Astrocyte of the spinal cord (primary cell): ENCODE measurements at regions not wholly inside any gene's neighbourhood (a gene's known extent, or its start where the extent isn't known, plus 50 kb on each side); places are given as distances from the start of the nearest gene placed in this dataset.
A peak's percentile ranks its signal among the peaks of the same experiment; 100 is the strongest.

ENCODE experiments used
- DNase-seq: peaks from one replicate; pipeline ENCODE4 v3.0.0; 2011; ENCODE audit warnings: low read depth, low spot score
- H3K4me3 ChIP-seq: 2 replicates; pipeline ENCODE4 v1.5.1; 2011; ENCODE audit warnings: low read depth, mild to moderate bottlenecking, low read length, moderate library complexity
- in situ Hi-C: cut with HindIII; loops from 2 replicates; pipeline ENCODE4 v1.10.0; 2017; ENCODE audit warnings: low sequenced_read_pairs
- TF ChIP-seq, protein P1 (sequence below): IDR thresholded peaks from 2 replicates; pipeline ENCODE4 v1.5.1; 2012; ENCODE audit warnings: low read depth, mild to moderate bottlenecking, low read length, inconsistent platforms

DNA sequence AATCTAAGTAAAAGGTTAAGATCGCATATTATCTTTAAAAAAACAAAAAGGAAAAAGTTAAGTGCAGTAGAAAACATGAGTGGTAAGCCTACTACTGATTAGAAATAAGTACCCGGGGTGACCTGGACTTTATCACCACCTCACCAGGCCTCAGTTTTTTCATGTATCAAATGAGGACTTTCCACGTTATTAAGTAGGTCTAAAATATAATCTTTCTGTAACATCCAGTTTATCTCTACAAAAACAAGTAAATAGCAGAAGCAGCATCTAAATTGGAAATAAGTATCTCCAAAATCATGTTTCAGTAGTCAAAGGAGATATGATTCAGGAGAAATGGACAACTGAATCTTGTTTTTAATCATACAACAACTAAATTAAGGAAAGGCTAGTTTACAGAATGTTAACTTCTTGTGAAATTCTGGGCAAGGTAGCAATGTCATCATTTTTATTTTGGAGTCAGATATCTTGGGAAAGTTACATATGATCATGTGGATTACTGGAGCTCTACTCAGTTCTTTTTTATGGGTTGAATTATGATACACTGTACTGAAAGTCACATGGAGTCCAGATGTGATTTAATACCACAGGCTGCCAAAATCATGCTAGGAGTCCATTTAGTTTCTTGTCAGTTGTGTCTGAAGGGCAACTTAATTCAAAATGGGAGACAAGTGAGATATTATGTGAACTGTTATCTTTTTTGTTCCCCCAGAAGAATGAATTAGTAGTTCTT lies 114.7 kb upstream of the PRL start:
- in situ Hi-C loops, result no loop called here
- DNase-seq, result peak; percentile 14
- TF ChIP-seq, protein P1, sequence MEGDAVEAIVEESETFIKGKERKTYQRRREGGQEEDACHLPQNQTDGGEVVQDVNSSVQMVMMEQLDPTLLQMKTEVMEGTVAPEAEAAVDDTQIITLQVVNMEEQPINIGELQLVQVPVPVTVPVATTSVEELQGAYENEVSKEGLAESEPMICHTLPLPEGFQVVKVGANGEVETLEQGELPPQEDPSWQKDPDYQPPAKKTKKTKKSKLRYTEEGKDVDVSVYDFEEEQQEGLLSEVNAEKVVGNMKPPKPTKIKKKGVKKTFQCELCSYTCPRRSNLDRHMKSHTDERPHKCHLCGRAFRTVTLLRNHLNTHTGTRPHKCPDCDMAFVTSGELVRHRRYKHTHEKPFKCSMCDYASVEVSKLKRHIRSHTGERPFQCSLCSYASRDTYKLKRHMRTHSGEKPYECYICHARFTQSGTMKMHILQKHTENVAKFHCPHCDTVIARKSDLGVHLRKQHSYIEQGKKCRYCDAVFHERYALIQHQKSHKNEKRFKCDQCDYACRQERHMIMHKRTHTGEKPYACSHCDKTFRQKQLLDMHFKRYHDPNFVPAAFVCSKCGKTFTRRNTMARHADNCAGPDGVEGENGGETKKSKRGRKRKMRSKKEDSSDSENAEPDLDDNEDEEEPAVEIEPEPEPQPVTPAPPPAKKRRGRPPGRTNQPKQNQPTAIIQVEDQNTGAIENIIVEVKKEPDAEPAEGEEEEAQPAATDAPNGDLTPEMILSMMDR, result no peak
- H3K4me3 ChIP-seq, result no peak overlapping the region

DNA sequence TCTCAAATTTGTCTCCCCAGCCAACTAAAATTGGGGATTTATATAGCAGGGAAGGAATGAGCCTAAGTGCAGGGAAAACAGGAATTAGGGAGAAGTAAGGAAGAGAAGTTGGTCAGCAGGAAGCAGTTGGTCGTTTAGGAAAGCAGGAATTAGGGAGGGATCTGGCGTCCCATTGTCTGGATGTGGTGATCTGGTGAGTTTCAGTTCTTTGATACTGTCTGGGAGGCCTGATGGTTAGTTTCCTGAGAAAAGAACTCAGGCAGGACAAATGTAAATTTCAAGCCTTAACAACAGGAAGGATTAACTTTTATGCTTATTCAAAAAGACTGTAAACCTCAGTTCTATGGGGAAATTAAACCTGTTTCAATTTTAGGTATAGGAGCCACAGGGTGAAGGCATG lies 116.2 kb upstream of the PRL start:
- no peak overlapping the region for H3K4me3 ChIP-seq
- in situ Hi-C loops, result no loop called here
- TF ChIP-seq, protein P1, result no peak
- no peak for DNase-seq

DNA sequence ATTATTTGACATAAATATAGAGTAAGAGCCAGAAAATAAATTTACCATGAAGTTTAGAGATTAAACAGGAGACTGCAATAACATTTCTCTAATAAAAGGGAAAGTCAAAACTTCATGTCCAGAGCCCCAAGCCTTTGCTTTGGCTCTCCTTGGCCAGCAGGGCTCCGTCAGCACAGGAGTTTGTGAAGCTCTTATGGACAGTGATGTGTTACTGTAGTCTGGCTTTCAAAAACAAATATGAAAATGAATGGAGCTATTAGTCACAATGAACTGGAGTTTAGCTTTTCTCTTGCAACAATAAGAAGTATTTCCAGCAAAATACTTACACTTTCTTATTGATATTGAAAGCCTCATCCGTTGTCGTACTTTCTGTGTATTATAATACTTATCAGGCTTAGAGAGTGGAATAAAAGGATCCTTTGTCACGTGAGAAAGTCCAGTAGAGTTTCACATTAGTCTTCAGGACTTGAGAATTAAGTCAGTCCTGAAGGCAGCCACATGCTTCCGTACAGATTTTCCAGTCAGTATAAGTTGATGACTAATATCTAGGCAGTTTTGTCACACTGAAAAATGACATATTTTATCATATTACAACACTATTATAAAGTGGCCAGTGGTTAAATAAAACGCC lies 117.0 kb upstream of the PRL start:
- H3K4me3 ChIP-seq, result no peak overlapping the region
- in situ Hi-C loops, result no loop called here
- TF ChIP-seq, protein P1, result no peak
- DNase-seq, result peak; percentile 22

DNA sequence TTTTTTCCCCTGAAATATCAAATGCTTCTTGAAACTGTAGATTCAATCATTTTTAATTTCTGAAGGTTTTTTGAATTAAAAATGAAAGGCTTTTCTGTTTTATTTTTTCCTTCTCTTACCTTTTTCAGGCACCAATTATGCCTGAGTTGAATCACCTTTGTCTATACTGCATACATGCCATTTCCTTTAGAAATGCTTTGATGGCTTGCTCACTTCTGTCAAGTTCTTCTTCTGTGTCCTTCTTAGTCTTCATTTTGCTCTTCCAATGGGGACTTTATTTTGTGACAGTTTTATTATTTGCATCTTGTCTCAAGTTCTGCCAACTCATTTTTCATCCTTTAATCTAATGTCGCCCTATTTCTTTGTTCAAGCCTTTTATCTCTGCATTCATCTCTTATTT lies 121.9 kb upstream of the PRL start:
- no peak overlapping the region for H3K4me3 ChIP-seq
- TF ChIP-seq, protein P1, result no peak
- DNase-seq, result no peak
- in situ Hi-C loops, result no loop called here

DNA sequence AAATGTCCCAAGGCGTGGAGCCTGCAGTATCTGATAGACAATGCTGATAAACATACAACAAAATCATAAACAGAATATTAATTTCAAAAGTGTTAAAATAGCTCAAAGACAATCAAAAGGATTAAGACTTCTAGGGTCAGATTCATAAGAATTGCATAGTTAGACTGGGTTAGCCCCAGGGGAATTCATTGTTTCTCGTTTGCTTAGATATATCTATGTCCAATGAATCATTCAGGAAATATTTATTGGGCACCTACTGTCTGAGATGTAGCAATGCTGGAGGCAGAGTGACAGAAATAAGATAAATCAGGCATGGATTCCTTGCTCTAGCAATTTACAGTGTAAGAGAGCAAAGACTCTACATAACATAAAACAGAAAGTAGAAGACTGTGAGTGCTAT lies 124.4 kb upstream of the PRL start:
- in situ Hi-C loops, result no loop called here
- H3K4me3 ChIP-seq, result no peak overlapping the region
- no peak for DNase-seq
- TF ChIP-seq, protein P1, result no peak

DNA sequence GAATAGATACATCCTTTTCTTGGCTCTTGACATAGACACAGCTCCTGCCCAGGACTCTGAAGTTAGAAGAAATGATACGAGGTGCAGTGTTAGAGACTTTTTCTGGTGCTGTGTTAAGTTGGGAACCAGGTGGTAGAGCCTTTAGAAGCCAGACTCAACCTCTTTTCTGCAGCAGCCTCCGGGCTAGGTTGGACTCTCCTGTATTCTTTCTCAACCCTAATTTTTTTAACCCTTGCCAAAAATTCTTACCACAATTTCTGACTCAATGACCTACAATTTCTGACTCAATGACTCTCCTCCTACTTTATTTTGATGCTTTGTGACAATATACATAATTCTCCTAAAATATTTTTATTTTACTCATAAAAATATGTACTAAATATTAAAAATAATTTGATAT lies 127.4 kb upstream of the PRL start:
- TF ChIP-seq, protein P1, result no peak
- in situ Hi-C loops, result no loop called here

More for the DNA sequence above, 127.4 kb upstream of the PRL start:
- no peak overlapping the region for H3K4me3 ChIP-seq
- no peak for DNase-seq
